ENCODE measurements at regions not wholly inside any gene's neighbourhood (a gene's known extent, or its start where the extent isn't known, plus 50 kb on each side); places are given as distances from the start of the nearest gene placed in this dataset.

GRCh38 chr10:58968389-58968755 is 208.1 kb upstream of the PHYHIPL start:
- TF ChIP-seq, protein P1, sequence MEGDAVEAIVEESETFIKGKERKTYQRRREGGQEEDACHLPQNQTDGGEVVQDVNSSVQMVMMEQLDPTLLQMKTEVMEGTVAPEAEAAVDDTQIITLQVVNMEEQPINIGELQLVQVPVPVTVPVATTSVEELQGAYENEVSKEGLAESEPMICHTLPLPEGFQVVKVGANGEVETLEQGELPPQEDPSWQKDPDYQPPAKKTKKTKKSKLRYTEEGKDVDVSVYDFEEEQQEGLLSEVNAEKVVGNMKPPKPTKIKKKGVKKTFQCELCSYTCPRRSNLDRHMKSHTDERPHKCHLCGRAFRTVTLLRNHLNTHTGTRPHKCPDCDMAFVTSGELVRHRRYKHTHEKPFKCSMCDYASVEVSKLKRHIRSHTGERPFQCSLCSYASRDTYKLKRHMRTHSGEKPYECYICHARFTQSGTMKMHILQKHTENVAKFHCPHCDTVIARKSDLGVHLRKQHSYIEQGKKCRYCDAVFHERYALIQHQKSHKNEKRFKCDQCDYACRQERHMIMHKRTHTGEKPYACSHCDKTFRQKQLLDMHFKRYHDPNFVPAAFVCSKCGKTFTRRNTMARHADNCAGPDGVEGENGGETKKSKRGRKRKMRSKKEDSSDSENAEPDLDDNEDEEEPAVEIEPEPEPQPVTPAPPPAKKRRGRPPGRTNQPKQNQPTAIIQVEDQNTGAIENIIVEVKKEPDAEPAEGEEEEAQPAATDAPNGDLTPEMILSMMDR (conservative IDR thresholded peaks at IDR 0.05; ENCODE audit: low read depth) = no peak
- ChIA-PET POLR2A (ENCODE audit: low non-redundant PET) (no interaction called here), CTCF (interaction anchor here (0.6 kb wide), 1 partner anchor 205 kb away, joined by 3 read pairs; no protein-coding TSS in a partner anchor)
- DNase-seq (ENCODE audit: low spot score) = no peak
- H3K27ac ChIP-seq = no peak overlapping the region

- no peak for DNase-seq (ENCODE audit: low spot score)
- ChIA-PET CTCF (interaction anchor here (1.3 kb wide), 1 partner anchor 17 kb away, joined by 4 read pairs; no protein-coding TSS in a partner anchor), POLR2A (ENCODE audit: low non-redundant PET) (no interaction called here)
- no peak overlapping the region for H3K27ac ChIP-seq
- TF ChIP-seq, protein P1 (conservative IDR thresholded peaks at IDR 0.05; ENCODE audit: low read depth) = no peak
Observed at GRCh38 chr10:58969576-58969975, 206.9 kb upstream of the PHYHIPL start.

GRCh38 chr10:58970160-58970915 is 206.1 kb upstream of the PHYHIPL start:
- ChIA-PET POLR2A (ENCODE audit: low non-redundant PET) (no interaction called here), CTCF (interaction anchor here (0.6 to 1.3 kb wide), 3 partner anchors 18 to 203 kb away, joined by 4 to 6 read pairs (median 5); no protein-coding TSS in a partner anchor)
- H3K27ac ChIP-seq = no peak overlapping the region

GRCh38 chr10:58971211-58971610 is 205.2 kb upstream of the PHYHIPL start:
- TF ChIP-seq, protein P1 (conservative IDR thresholded peaks at IDR 0.05; ENCODE audit: low read depth) = no peak
- no peak overlapping the region for H3K27ac ChIP-seq
- POLR2A ChIA-PET (ENCODE audit: low non-redundant PET) = no interaction called here
- CTCF ChIA-PET = interaction anchor here (1.1 kb wide), 1 partner anchor 19 kb away, joined by 5 read pairs; no protein-coding TSS in a partner anchor
- no peak for DNase-seq (ENCODE audit: low spot score)

More at GRCh38 chr10:58970160-58970915, 206.1 kb upstream of the PHYHIPL start:
- DNase-seq (ENCODE audit: low spot score) = no peak
- TF ChIP-seq, protein P1 (conservative IDR thresholded peaks at IDR 0.05; ENCODE audit: low read depth) = no peak

- ChIA-PET CTCF (interaction anchor here (0.7 kb wide), 1 partner anchor 316 kb away, joined by 4 read pairs; no protein-coding TSS in a partner anchor), POLR2A (ENCODE audit: low non-redundant PET) (no interaction called here)
- no peak overlapping the region for H3K27ac ChIP-seq
- TF ChIP-seq, protein P1 (conservative IDR thresholded peaks at IDR 0.05; ENCODE audit: low read depth) = no peak
- no peak for DNase-seq (ENCODE audit: low spot score)
Observed at GRCh38 chr10:58971796-58972491, 204.5 kb upstream of the PHYHIPL start.

DNA sequence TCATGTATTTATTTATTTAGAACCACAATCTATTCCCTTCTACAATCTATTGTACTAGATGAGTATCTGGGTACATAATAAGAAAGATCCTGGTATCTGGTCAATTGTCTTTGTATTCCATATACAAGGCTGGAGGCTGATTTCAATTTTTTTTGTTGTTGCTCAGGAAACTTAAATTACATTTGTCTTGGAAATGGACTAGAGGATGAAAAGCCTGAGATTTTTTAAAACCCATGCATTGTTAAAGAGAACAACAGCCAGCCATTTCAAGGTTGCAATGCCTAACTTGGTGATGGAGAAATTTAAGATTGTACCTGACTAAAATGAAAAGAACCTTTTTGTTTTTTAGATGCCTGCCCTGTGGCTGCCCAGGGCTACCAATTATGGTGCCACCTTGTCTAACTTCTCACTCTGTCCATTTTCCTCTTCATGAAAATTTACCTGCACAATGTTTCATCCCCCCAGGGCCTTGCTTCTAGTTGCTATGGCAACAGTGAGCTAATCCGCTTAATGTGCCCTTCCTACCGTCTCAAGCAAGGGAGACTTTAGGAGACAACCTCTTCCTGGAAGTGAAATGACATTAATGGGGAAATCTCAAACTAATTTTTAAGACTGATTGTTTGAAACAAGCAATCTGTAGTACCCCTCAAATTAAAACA is 203.7 kb upstream of the PHYHIPL start:
- TF ChIP-seq, protein P1 (conservative IDR thresholded peaks at IDR 0.05; ENCODE audit: low read depth) = no peak

More for the DNA sequence above, 203.7 kb upstream of the PHYHIPL start:
- ChIA-PET POLR2A (ENCODE audit: low non-redundant PET) (no interaction called here), CTCF (interaction anchor here (0.5 kb wide), 1 partner anchor 19 kb away, joined by 3 read pairs; no protein-coding TSS in a partner anchor)
- no peak overlapping the region for H3K27ac ChIP-seq
- DNase-seq (ENCODE audit: low spot score) = no peak

All from RWPE1 (cell line).